BJ (cell line): ENCODE measurements at regions not wholly inside any gene's neighbourhood (a gene's known extent, or its start where the extent isn't known, plus 50 kb on each side); places are given as distances from the start of the nearest gene placed in this dataset.
"Not testable (repeated sequence)": the region's sequence is repeated elsewhere in the genome, so short reads cannot be mapped to it uniquely, and the experiment has no call there.

Experiments used
- CTCF ChIA-PET: fragments of 350-600 bp; formaldehyde crosslinking; extraction: SDS; loops from one replicate; lab custom pipeline; 2021; ENCODE audit warnings: antibody characterized with exemption, inconsistent platforms; lab: Yijun Ruan, JAX
- POLR2A ChIA-PET: fragments of 300-600 bp; sonication (Branson Sonifier 250); formaldehyde crosslinking; extraction: SDS; loops from one replicate; lab custom pipeline; 2021; ENCODE audit warnings: antibody characterized with exemption; lab: Charles Lee
- DNase-seq: peaks from one replicate; pipeline ENCODE4 v3.0.0-alpha.2; 2011; ENCODE audit warnings: low read depth
- H3K27me3 ChIP-seq: 2 replicates; pipeline ENCODE4 v1.6.0; 2011; ENCODE audit warnings: low read length; ENCODE audit not compliant: control insufficient read depth, insufficient read depth
- H3K36me3 ChIP-seq: 2 replicates; pipeline ENCODE4 v1.5.1; 2011; ENCODE audit warnings: low read length; ENCODE audit not compliant: control insufficient read depth, insufficient read depth
- H3K4me3 ChIP-seq: 2 replicates; pipeline ENCODE4 v1.5.1; 2011; ENCODE audit warnings: low read depth, mild to moderate bottlenecking, control low read depth, low read length
- CTCF ChIP-seq: IDR thresholded peaks from 2 replicates; pipeline ENCODE4 v1.5.1; 2011; ENCODE audit warnings: low read depth, mild to moderate bottlenecking, control low read depth, inconsistent platforms, low read length, moderate library complexity; ENCODE audit not compliant: insufficient read depth

GRCh38 chr21:18548249-18548648 lies 144.7 kb upstream of the TMPRSS15 start:
- H3K27me3 ChIP-seq, result no peaks in the 10 kb centered on the region
- no peaks in the 10 kb centered on the region for H3K36me3 ChIP-seq
- H3K4me3 ChIP-seq, result no peak overlapping the region
- POLR2A ChIA-PET, result no interaction called here
- DNase-seq, result no peak
- TF ChIP-seq CTCF, result no peak
- CTCF ChIA-PET, result no interaction called here

GRCh38 chr21:18549214-18549905 lies 145.8 kb upstream of the TMPRSS15 start:
- TF ChIP-seq CTCF, result no peak
- ChIA-PET POLR2A (no interaction called here), CTCF (no interaction called here)
- Histone ChIP-seq H3K4me3 (no peak overlapping the region), H3K36me3 (no peaks in the 10 kb centered on the region), H3K27me3 (no peaks in the 10 kb centered on the region)
- DNase-seq, result no peak

- CTCF ChIA-PET, result no interaction called here
- Histone ChIP-seq H3K27me3 (no peaks in the 10 kb centered on the region), H3K36me3 (no peaks in the 10 kb centered on the region), H3K4me3 (no peak overlapping the region)
- TF ChIP-seq CTCF, result no peak
- no peak for DNase-seq
- POLR2A ChIA-PET, result no interaction called here
These were observed 146.8 kb upstream of the TMPRSS15 start for GRCh38 chr21:18550361-18550760.

GRCh38 chr21:18553786-18554185 lies 150.2 kb upstream of the TMPRSS15 start:
- CTCF ChIA-PET, result no interaction called here

GRCh38 chr21:18567770-18568169 lies 164.2 kb upstream of the TMPRSS15 start:
- H3K36me3 ChIP-seq, POLR2A ChIA-PET, CTCF ChIA-PET, DNase-seq, H3K27me3 ChIP-seq, H3K4me3 ChIP-seq: not testable (repeated sequence)

More at GRCh38 chr21:18553786-18554185, 150.2 kb upstream of the TMPRSS15 start:
- POLR2A ChIA-PET, result no interaction called here
- DNase-seq, result no peak
- Histone ChIP-seq H3K27me3 (no peaks in the 10 kb centered on the region), H3K36me3 (no peaks in the 10 kb centered on the region), H3K4me3 (no peak overlapping the region)
- no peak for TF ChIP-seq CTCF
